B cell (primary cell): ENCODE measurements at regions not wholly inside any gene's neighbourhood (a gene's known extent, or its start where the extent isn't known, plus 50 kb on each side); places are given as distances from the start of the nearest gene placed in this dataset.

ENCODE experiments used
- ATAC-seq: fragments of 200-7000 bp; cut with Tn5 transposase; one replicate; pipeline ENCODE4 v1.10.0; 2021; ENCODE audit warnings: low read depth, mild to moderate bottlenecking, moderate number of reproducible peaks, moderate library complexity
- CTCF ChIA-PET: fragments of 350-600 bp; sonication (Branson Sonifier 250); formaldehyde crosslinking; loops from one replicate; lab custom pipeline; 2021; ENCODE audit warnings: antibody characterized with exemption, inconsistent platforms; lab: Charles Lee
- POLR2A ChIA-PET: fragments of 350-600 bp; sonication (Branson Sonifier 250); formaldehyde crosslinking; loops from one replicate; lab custom pipeline; 2021; ENCODE audit warnings: antibody characterized with exemption; lab: Charles Lee
- DNase-seq: peaks from one replicate; pipeline ENCODE4 v3.0.0; 2013
- H2AFZ ChIP-seq: 2 replicates; pipeline ENCODE4 v1.6.1; 2012; ENCODE audit warnings: mild to moderate bottlenecking, low read depth, low read length; ENCODE audit not compliant: insufficient read depth, poor library complexity, severe bottlenecking
- H3K27ac ChIP-seq, 2 donors: 1 replicate in 1 of 2; 2 replicates in 1 of 2; pipeline ENCODE4 v1.5.1; 2012 to 2013; ENCODE audit warnings: low read length in 2 of 2, mild to moderate bottlenecking in 2 of 2, moderate library complexity in 1 of 2
- H3K27me3 ChIP-seq, 4 experiments: fragments of 200-600 bp in 1 of 4; sonication (generic) in 1 of 4; replicated peaks in 1 of 4; 1 replicate in 2 of 4; 2 replicates in 2 of 4; pipeline versions ENCODE4 v1.6.1 to v1.7.0; 2013 to 2016; ENCODE audit warnings: low read length in 3 of 4, mild to moderate bottlenecking in 2 of 4, mixed read lengths in 1 of 4, moderate library complexity in 1 of 4; ENCODE audit not compliant: insufficient read depth in 4 of 4, control insufficient read depth in 3 of 4; ENCODE audit errors: control extremely low read depth in 1 of 4
- H3K36me3 ChIP-seq, 2 experiments: replicated peaks in 1 of 2; 1 replicate in 1 of 2; 2 replicates in 1 of 2; pipeline versions ENCODE4 v1.6.1 to v1.7.1; 2013; ENCODE audit warnings: low read length in 1 of 2; ENCODE audit not compliant: insufficient read depth in 2 of 2, control insufficient read depth in 1 of 2; ENCODE audit errors: control extremely low read depth in 1 of 2, extremely low read depth in 1 of 2
- H3K4me1 ChIP-seq, 2 donors: fragments of 200-600 bp in 1 of 2; sonication (generic) in 1 of 2; 1 replicate in 1 of 2; 2 replicates in 1 of 2; pipeline versions ENCODE4 v1.5.1 to v1.6.1; 2013 to 2017; ENCODE audit warnings: low read length in 2 of 2; ENCODE audit not compliant: control insufficient read depth in 2 of 2, insufficient read depth in 2 of 2
- H3K4me2 ChIP-seq: replicated peaks from 2 replicates; pipeline ENCODE3; 2012; ENCODE audit warnings: mild to moderate bottlenecking, low read depth, low read length; ENCODE audit not compliant: poor library complexity, severe bottlenecking
- H3K4me3 ChIP-seq, 5 experiments: fragments of 200-600 bp in 1 of 5; sonication (generic) in 1 of 5; 1 replicate in 3 of 5; 2 replicates in 2 of 5; pipeline versions ENCODE4 v1.5.1 to v1.7.0; 2011 to 2016; ENCODE audit warnings: low read length in 4 of 5, mild to moderate bottlenecking in 4 of 5, low read depth in 2 of 5, control low read depth in 1 of 5, moderate library complexity in 1 of 5; ENCODE audit not compliant: insufficient read depth in 1 of 5; ENCODE audit errors: control extremely low read depth in 1 of 5, extremely low read depth in 1 of 5
- H3K79me2 ChIP-seq: fragments of 200-600 bp; sonication (generic); one replicate; pipeline ENCODE4 v1.6.0; 2016; ENCODE audit warnings: low read length; ENCODE audit not compliant: control insufficient read depth, insufficient read depth
- H3K9ac ChIP-seq: fragments of 200-600 bp; sonication (generic); 2 replicates; pipeline ENCODE4 v1.6.1; 2017; ENCODE audit warnings: mild to moderate bottlenecking, low read length, moderate library complexity
- H3K9me3 ChIP-seq, 3 donors: one replicate each; pipeline versions ENCODE4 v1.6.1 to v1.7.1; 2013; ENCODE audit warnings: low read length in 2 of 3; ENCODE audit not compliant: control insufficient read depth in 2 of 3, insufficient read depth in 1 of 3; ENCODE audit errors: control extremely low read depth in 1 of 3
- H4K20me1 ChIP-seq: 2 replicates; pipeline ENCODE4 v1.6.0; 2012; ENCODE audit warnings: mild to moderate bottlenecking, low read length; ENCODE audit not compliant: insufficient read depth, control insufficient read depth, poor library complexity, severe bottlenecking
- H3K27ac Mint-ChIP-seq: one replicate; pipeline ENCODE4 v1.8.0; 2021; ENCODE audit warnings: mixed read lengths
- H3K27me3 Mint-ChIP-seq: one replicate; pipeline ENCODE4 v1.8.0; 2021; ENCODE audit warnings: mixed read lengths
- H3K4me1 Mint-ChIP-seq: one replicate; pipeline ENCODE4 v1.8.0; 2021; ENCODE audit warnings: mixed read lengths
- H3K4me3 Mint-ChIP-seq: one replicate; pipeline ENCODE4 v1.8.0; 2021; ENCODE audit warnings: mixed read lengths
- H3K9me3 Mint-ChIP-seq: one replicate; pipeline ENCODE4 v1.8.0; 2022; ENCODE audit warnings: mixed read lengths; ENCODE audit not compliant: insufficient read depth
- EZH2 ChIP-seq: IDR thresholded peaks from 2 replicates; pipeline ENCODE4 v1.6.1; 2012; ENCODE audit warnings: borderline replicate concordance, low read depth, mild to moderate bottlenecking, moderate library complexity, low read length; ENCODE audit not compliant: insufficient read depth, poor library complexity, severe bottlenecking
- WGBS: methylation state at CpG from one replicate; pipeline ENCODE4 v1.1.5; 2013; ENCODE audit warnings: missing lambda C conversion rate; ENCODE audit not compliant: insufficient coverage; 5-methylcytosine and 5-hydroxymethylcytosine counted together
- intact Hi-C: fragments of 100-400 bp; cut with micrococcal nuclease; formaldehyde crosslinking; loops from one replicate; pipeline ENCODE4 v1.10.0; 2022
- TF ChIP-seq, protein P1 (sequence below): fragments of 200-600 bp; IDR thresholded peaks from one replicate; pipeline ENCODE4 v1.8.0; 2022; ENCODE audit warnings: antibody characterized with exemption, mild to moderate bottlenecking

DNA sequence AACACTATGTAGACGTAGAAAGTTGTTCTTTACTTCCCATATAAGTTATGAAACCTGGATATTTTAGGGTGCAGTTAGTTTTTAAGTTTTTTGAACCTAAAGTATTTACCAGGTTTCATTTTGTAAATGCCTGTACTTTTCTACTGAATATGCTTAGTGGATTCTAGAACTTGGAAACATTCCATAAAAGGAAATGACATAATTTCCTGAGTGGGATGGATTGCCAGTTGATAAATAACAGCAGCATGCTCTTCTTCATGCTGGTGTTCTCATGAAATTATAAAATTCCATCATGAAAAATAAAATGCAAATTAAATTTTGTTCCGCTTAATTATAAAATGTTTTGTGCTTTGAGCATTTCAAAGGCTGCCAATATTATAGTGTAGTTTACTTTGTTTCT is 362.2 kb upstream of the PCDH20 start:
- ATAC-seq = no peak

GRCh38 chr13:61777271-61777670 is 361.6 kb upstream of the PCDH20 start:
- ChIA-PET CTCF (no interaction called here), POLR2A (no interaction called here)
- 75% methylated on average over 2 of the region's 3 CpGs for WGBS
- Mint-ChIP-seq H3K4me3 (no peak overlapping the region), H3K4me1 (no peaks in the 10 kb centered on the region), H3K27me3 (no peaks in the 10 kb centered on the region), H3K9me3 (peaks cover 6% of the 10 kb centered on the region), H3K27ac (no peak overlapping the region)
- Histone ChIP-seq H3K4me3 (no peak overlapping the region), H3K79me2 (no peaks in the 10 kb centered on the region), H3K27me3 (no peaks in the 10 kb centered on the region), H3K27ac (no peak overlapping the region), H3K9me3 (no peaks in the 10 kb centered on the region), H3K36me3 (no peaks in the 10 kb centered on the region), H3K4me2 (no peak overlapping the region), H3K9ac (no peak overlapping the region), H3K4me1 (no peaks in the 10 kb centered on the region), H4K20me1 (no peaks in the 10 kb centered on the region), H2AFZ (no peak overlapping the region)
- TF ChIP-seq, protein P1, sequence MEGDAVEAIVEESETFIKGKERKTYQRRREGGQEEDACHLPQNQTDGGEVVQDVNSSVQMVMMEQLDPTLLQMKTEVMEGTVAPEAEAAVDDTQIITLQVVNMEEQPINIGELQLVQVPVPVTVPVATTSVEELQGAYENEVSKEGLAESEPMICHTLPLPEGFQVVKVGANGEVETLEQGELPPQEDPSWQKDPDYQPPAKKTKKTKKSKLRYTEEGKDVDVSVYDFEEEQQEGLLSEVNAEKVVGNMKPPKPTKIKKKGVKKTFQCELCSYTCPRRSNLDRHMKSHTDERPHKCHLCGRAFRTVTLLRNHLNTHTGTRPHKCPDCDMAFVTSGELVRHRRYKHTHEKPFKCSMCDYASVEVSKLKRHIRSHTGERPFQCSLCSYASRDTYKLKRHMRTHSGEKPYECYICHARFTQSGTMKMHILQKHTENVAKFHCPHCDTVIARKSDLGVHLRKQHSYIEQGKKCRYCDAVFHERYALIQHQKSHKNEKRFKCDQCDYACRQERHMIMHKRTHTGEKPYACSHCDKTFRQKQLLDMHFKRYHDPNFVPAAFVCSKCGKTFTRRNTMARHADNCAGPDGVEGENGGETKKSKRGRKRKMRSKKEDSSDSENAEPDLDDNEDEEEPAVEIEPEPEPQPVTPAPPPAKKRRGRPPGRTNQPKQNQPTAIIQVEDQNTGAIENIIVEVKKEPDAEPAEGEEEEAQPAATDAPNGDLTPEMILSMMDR = no peak
- no peak for TF ChIP-seq EZH2
- DNase-seq (no peak), ATAC-seq (no peak)
- intact Hi-C loops = no loop called here

More for the DNA sequence above, 362.2 kb upstream of the PCDH20 start:
- no CpG with 5 or more reads among the region's 2 CpGs for WGBS
- Mint-ChIP-seq H3K27me3 (no peaks in the 10 kb centered on the region), H3K4me1 (no peaks in the 10 kb centered on the region), H3K4me3 (no peak overlapping the region), H3K27ac (no peak overlapping the region), H3K9me3 (peaks cover 6% of the 10 kb centered on the region)
- TF ChIP-seq, protein P1 = no peak
- no peak for TF ChIP-seq EZH2
- H3K9ac ChIP-seq = no peak overlapping the region
- DNase-seq = no peak
- no peak overlapping the region for H3K27ac ChIP-seq
- CTCF ChIA-PET = no interaction called here
- POLR2A ChIA-PET = no interaction called here
- no peaks in the 10 kb centered on the region for H4K20me1 ChIP-seq
- no peak overlapping the region for H3K4me2 ChIP-seq
- no peaks in the 10 kb centered on the region for H3K79me2 ChIP-seq
- no peaks in the 10 kb centered on the region for H3K27me3 ChIP-seq
- no peak overlapping the region for H2AFZ ChIP-seq
- intact Hi-C loops = no loop called here
- no peaks in the 10 kb centered on the region for H3K9me3 ChIP-seq
- no peaks in the 10 kb centered on the region for H3K4me1 ChIP-seq
- H3K36me3 ChIP-seq = no peaks in the 10 kb centered on the region
- H3K4me3 ChIP-seq = no peak overlapping the region
